WERI-Rb-1 (cell line): ENCODE measurements at regions not wholly inside any gene's neighbourhood (a gene's known extent, or its start where the extent isn't known, plus 50 kb on each side); places are given as distances from the start of the nearest gene placed in this dataset.

Experiments used
- DNase-seq: peaks from one replicate; pipeline ENCODE4 v3.0.0-alpha.2; 2020
- H3K27ac ChIP-seq: fragments of 250-450 bp; sonication (Bioruptor Pico); 2 replicates; pipeline ENCODE4 v1.5.1; 2020; ENCODE audit warnings: mild to moderate bottlenecking, moderate library complexity
- H3K27me3 ChIP-seq: fragments of 250-450 bp; sonication (Bioruptor Pico); 2 replicates; pipeline ENCODE4 v1.5.1; 2021; ENCODE audit warnings: mild to moderate bottlenecking, low read depth, moderate library complexity; ENCODE audit not compliant: insufficient read depth, severe bottlenecking
- H3K36me3 ChIP-seq: fragments of 250-450 bp; sonication (Bioruptor Pico); 2 replicates; pipeline ENCODE4 v1.5.1; 2020; ENCODE audit warnings: mild to moderate bottlenecking, moderate library complexity
- H3K4me3 ChIP-seq: 2 replicates; pipeline ENCODE4 v1.5.1; 2011; ENCODE audit warnings: low read depth, mild to moderate bottlenecking, control low read depth, low read length
- H3K9me3 ChIP-seq: fragments of 250-450 bp; sonication (Bioruptor Pico); 2 replicates; pipeline ENCODE4 v1.5.1; 2021; ENCODE audit warnings: mild to moderate bottlenecking, moderate library complexity; ENCODE audit not compliant: severe bottlenecking
- CTCF ChIP-seq: IDR thresholded peaks from 2 replicates; pipeline ENCODE4 v1.5.1; 2011; ENCODE audit warnings: low read depth, mild to moderate bottlenecking, control low read depth, inconsistent platforms, low read length

- no peak for DNase-seq
- H3K27me3 ChIP-seq: no peaks in the 10 kb centered on the region
- H3K9me3 ChIP-seq: no peaks in the 10 kb centered on the region
- no peaks in the 10 kb centered on the region for H3K36me3 ChIP-seq
- no peak overlapping the region for H3K27ac ChIP-seq
- peak; percentile 25; the same call in 1 of the 2 replicates for TF ChIP-seq CTCF
- no peak overlapping the region for H3K4me3 ChIP-seq
These were observed 54.1 kb downstream of the C1QL2 start for GRCh38 chr2:119104414-119104813.

GRCh38 chr2:119102964-119103363, 55.6 kb downstream of the C1QL2 start:
- no peak overlapping the region for H3K4me3 ChIP-seq
- no peak for TF ChIP-seq CTCF
- no peak for DNase-seq
- no peaks in the 10 kb centered on the region for H3K36me3 ChIP-seq
- H3K27ac ChIP-seq: no peak overlapping the region
- no peaks in the 10 kb centered on the region for H3K9me3 ChIP-seq
- H3K27me3 ChIP-seq: no peaks in the 10 kb centered on the region

- no peak for TF ChIP-seq CTCF
- DNase-seq: no peak
- H3K36me3 ChIP-seq: no peaks in the 10 kb centered on the region
- no peaks in the 10 kb centered on the region for H3K9me3 ChIP-seq
- no peak overlapping the region for H3K4me3 ChIP-seq
- no peak overlapping the region for H3K27ac ChIP-seq
- H3K27me3 ChIP-seq: no peaks in the 10 kb centered on the region
These were observed 70.1 kb downstream of the C1QL2 start for GRCh38 chr2:119088416-119088815.

- H3K9me3 ChIP-seq: no peaks in the 10 kb centered on the region
- TF ChIP-seq CTCF: no peak
- DNase-seq: peak; percentile 26
- H3K27ac ChIP-seq: peak overlapping the region; percentile 44
- no peaks in the 10 kb centered on the region for H3K27me3 ChIP-seq
- no peaks in the 10 kb centered on the region for H3K36me3 ChIP-seq
- no peak overlapping the region for H3K4me3 ChIP-seq
These were observed 72.2 kb downstream of the C1QL2 start for GRCh38 chr2:119086327-119086726.

- Histone ChIP-seq H3K9me3 (no peaks in the 10 kb centered on the region), H3K27ac (peak overlapping the region; percentile 44), H3K36me3 (no peaks in the 10 kb centered on the region), H3K27me3 (no peaks in the 10 kb centered on the region), H3K4me3 (no peak overlapping the region; the same call in 1 of the 2 replicates)
- no peak for TF ChIP-seq CTCF
- peak; percentile 80 for DNase-seq
These were observed 72.9 kb downstream of the C1QL2 start for GRCh38 chr2:119085613-119086012.

- Histone ChIP-seq H3K27me3 (no peaks in the 10 kb centered on the region), H3K36me3 (no peaks in the 10 kb centered on the region), H3K9me3 (no peaks in the 10 kb centered on the region), H3K4me3 (no peak overlapping the region), H3K27ac (no peak overlapping the region)
- no peak for DNase-seq
- TF ChIP-seq CTCF: no peak
These were observed 75.1 kb downstream of the C1QL2 start for GRCh38 chr2:119083416-119083815.
